ENCODE measurements at regions not wholly inside any gene's neighbourhood (a gene's known extent, or its start where the extent isn't known, plus 50 kb on each side); places are given as distances from the start of the nearest gene placed in this dataset.
"Not testable (repeated sequence)": the region's sequence is repeated elsewhere in the genome, so short reads cannot be mapped to it uniquely, and the experiment has no call there.

DNA sequence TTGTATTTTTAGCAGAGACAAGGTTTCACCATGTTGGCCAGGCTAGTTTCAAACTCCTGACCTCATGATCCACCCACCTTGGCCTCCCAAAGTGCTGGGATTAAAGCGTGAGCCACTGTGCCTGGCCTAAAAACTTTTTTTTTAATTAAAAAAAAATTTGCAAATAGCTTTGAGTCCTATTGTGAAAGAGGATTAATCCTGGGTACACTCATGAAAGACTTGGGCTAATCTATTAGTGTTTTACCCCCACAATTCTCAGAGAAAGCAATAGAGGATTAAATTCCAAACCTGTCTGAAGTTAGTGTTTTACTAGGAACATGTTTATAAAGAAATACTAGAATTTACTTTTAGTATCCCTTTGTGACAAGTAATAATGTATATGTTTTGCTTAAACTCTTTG lies 76.9 kb upstream of the ITGB1 start:
- no peak for DNase-seq

- DNase-seq = peak; percentile 91
Measured at GRCh38 chr10:33032654-33033151, 74.7 kb upstream of the ITGB1 start.

- peak; percentile 39 for DNase-seq
Measured at GRCh38 chr10:33031815-33032653, 74.0 kb upstream of the ITGB1 start.

GRCh38 chr10:33031171-33031570 lies 73.1 kb upstream of the ITGB1 start:
- DNase-seq = no peak

DNA sequence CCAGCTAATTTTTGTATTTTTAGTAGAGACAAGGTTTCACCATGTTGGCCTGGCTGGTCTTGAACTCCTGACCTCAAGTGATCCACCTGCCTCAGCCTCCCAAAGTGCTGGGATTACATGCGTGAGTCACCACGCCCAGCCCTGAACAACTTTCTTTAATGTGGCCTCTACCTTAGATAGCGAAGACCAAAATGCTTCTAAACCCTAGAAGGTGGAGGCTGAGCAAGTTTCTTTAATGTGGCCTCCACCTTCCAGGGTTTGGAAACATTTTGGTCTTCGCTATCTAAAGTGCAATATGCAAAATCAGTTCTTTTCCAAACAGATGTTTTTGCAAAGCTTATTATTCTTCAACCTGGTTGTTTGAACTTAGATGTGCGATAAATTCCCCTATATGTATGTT lies 70.5 kb upstream of the ITGB1 start:
- not testable (repeated sequence) for DNase-seq

DNA sequence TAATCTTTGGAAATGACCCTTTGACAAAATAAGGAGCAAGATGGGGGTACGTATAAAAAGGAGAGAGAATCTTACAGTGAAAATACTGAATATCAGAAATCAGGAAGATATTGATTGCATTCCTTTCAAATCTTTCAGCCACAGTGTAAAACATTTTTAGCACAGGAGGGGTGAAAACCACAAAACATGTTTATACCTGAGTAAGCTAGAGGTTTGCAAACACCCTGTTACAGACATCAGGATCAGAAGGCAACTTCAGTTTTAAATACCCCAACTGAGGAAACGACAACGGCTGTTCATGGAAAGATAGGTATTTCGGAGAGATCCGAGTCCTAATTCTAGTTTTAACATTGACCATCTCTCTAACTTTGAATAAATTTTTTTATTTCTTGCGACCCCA lies 69.1 kb upstream of the ITGB1 start:
- no peak for DNase-seq

DNA sequence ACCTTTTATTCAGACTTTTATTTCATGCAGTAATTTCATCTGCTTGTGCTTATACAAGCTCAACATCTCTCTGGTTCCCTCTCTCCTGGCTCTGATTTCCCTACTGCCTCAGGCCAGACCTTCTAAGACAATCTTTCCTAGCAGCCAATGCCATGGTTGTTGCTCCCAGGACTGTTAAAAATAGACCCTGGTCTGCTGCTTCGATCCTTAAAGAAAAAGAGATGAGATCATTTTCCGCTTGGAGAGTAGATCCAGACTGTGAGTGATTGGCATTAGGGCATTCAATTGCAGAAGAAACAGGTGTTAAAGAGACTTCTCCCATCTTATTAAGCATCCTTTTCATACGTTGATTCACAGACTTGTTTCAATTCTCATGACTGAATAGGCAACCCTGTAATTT lies 68.4 kb upstream of the ITGB1 start:
- DNase-seq = no peak

- no peak for DNase-seq
Measured at GRCh38 chr10:33025910-33026309, 67.9 kb upstream of the ITGB1 start.

GRCh38 chr10:33025039-33025438 lies 67.0 kb upstream of the ITGB1 start:
- DNase-seq = no peak

DNA sequence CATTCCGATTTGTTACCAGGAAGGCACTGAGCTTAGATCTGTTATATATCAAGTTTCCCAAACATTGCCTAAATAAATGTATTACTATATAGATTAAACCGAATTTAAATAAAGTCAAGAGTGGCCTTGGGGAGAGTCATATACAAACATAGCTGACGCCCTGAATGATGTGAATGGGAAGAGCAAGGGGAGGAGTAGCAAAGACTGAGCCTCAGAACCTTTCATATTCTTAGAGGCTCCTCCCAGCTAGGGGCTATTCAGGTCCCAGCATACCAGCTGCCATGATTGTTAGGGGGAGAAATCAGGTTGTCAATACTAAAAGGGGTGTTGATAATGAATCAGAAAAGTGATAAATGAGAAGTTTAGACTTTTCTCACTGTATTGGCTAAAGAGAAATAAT lies 64.7 kb upstream of the ITGB1 start:
- DNase-seq = no peak

- no peak for DNase-seq
Measured at GRCh38 chr10:33022090-33022489, 64.1 kb upstream of the ITGB1 start.

DNA sequence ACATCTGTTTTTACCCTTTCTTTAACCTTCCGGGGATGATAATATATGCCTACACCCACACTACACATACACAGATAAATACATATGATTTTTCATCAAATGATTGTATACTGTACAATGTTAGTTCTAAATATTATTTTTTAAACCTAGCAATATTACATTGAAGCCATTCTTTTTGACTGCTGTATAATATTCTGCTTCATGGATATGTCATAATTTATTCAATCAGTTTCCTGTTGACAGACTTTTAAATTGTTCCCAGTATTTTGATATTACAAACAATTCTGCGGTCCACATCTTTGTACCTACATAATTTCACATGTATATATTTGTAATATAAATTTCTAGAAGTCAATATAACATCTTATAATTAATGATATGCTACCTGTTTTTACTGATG lies 59.0 kb upstream of the ITGB1 start:
- no peak for DNase-seq

- DNase-seq = no peak
Measured at GRCh38 chr10:33015761-33016547, 57.9 kb upstream of the ITGB1 start.

DNA sequence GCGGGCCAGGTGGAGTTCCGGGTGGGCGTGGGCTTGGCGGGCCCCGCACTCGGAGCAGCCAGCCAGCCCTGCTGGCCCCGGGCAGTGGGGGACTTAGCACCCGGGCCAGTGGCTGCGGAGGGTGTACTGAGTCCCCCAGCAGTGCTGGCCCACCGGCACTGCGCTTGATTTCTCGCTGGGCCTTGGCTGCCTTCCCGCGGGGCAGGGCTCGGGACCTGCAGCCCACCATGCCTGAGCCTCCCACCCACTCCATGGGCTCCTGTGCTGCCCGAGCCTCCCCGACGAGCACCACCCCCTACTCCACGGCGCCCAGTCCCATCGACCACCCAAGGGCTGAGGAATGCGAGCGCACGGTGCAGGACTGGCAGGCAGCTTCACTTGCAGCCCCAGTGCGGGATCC lies 55.3 kb upstream of the ITGB1 start:
- not testable (repeated sequence) for DNase-seq

GRCh38 chr10:33012306-33012705 lies 54.3 kb upstream of the ITGB1 start:
- DNase-seq = no peak

DNA sequence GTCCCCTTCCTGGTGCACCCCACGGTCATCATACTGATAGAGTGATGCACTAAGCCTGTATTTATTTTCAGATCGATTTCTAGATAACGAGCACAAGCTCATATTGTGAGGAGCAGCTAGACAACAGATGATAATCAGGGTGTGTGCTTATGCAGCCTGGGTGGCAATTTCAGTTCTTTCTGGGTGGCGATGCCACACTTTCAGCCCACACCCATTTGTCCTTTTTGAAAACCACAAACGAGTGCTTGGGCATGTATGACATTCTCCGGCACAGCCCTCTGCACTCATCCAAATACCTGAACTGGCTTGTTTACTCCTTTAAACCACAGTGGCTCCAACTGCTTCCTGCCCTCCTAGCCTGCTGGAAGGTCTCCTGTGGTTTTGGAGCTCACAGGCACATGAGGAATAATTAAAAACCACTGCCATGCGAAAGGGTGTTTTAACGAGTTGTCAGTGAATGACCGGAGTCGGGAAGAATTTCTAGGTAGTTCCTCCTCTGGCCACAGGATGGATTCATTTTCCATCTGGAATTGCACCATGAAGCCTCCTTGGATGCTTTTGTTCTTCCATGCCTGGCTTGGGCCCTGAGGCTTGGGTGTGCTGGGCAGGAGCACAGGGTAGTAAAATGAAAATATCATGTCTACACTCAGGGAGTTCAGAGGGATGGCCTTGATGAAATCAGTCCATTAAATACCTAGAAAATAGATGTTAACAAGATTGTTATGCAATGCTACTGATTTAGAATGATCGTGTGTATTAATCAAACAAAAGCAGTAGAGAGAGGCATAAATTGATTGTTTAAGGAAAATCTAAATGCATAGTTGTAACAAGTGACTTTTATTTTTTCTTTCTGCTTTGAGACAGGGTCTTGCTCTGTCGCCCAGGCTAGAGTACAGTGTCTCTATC lies 52.4 kb upstream of the ITGB1 start:
- DNase-seq = peak; percentile 70

DNA sequence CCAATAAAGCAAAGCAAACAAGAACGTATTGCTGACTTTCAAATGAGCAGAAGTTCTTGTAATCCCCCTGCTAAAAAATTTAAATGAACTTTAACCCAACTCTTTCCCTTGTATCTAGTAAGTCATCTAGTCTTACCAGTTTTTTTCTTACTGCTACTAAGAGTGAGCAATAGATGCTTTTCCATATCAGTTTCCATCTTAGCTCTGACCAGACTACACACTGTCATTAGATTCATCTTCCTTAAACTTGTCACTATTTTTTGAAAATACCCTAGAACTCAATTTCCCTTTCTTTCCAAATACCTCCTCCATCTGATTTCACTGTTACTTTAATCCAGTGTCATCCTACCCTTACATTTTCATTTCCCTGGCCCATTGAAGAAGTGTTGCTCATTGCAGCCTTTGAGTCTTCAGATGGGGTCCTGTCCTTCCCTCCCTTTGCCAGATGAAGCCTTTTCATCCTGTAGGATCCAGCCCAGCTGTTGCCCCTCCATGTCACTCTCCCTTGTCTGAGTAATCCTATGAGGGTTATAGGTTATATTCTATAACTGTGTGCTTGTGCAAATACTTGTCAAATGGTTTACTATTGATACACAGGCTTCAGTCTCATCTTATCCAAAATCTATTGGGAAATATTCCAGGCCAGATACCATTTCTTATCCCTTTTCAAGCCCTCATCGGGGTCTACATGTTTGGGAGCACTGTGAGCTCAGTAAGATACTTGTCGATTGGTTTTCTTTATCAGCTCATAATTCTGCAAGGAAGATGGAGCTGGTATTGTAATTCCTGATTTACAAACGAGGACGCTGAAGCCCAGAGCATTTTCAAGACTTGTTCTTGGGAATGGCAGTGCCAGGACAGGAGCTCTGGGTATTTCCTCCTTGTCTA lies 51.5 kb upstream of the ITGB1 start:
- DNase-seq = no peak

DNA sequence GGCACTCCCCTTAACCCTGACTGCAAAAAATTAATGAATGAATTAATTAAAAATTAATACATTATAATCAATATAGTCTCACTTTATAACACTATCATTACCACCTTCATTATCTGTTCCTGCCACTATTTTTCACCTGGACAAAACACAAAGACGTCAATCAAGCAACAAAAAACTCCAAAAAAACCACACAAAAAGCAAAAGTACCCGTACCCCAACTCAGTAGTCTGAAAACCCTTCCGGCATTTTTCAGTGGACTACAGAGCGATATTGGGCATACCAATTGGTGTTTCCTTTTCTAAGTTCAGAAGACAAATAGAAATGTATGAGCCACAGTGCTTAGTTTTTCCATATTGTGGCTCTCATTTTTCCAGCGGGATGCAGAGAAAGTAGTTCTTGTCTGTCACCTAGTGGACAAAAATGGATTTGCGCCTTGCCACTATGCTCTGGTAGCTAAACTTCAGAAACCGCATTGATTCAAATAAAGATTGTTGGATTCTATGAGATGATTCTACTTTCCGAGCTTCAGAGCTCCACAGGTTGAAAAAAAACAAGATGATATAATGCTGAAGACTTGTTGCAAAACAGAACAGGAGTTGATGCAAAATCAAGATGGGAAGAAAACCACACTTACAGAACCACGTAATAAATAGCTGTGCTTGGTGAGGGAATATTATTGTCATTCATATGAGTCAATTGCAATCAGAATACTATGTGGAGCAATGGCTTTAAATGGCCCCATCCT lies 50.6 kb upstream of the ITGB1 start:
- peak; percentile 91 for DNase-seq

DNA sequence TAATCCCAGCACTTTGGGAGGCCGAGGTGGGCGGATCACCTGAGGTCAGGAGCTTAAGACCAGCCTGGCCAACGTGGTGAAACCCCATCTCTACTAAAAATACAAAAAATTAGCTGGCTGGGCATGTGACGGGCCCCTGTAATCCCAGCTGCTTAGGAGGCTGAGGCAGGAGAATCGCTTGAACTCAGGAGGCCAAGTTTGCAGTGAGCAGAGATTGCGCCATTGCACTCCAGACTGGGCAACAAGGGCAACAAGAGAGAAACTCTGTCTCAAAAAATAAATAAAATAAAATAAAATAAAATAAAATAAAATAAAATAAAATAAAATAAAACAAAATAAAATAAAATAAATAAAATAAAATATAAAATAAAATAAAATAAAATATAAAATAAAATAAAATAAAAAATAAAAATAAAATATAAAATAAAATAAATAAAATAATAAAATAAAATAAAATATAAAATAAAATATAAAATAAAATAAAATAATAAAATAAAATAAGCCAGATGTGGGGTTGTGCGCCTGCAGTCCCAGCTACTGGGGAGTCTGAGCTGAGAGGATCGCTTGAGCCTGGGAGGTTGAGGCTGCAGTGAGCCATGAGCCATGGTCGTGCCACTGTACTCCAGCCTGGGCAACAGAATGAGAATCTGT lies 49.8 kb upstream of the ITGB1 start:
- DNase-seq = not testable (repeated sequence)
